Mucosa of descending colon (tissue), 3 donors: ENCODE measurements at regions not wholly inside any gene's neighbourhood (a gene's known extent, or its start where the extent isn't known, plus 50 kb on each side); places are given as distances from the start of the nearest gene placed in this dataset.

Experiments used
- ATAC-seq: fragments of 200-7000 bp; cut with Tn5 transposase; one replicate; pipeline ENCODE4 v1.9.1; 2020; ENCODE audit warnings: mild to moderate bottlenecking, moderate library complexity
- DNase-seq, 3 donors: peaks; one replicate each; pipeline ENCODE4 v3.0.0-alpha.2; 2020
- H3K36me3 ChIP-seq: fragments of 200-600 bp; one replicate; pipeline ENCODE4 v1.8.0; 2021; ENCODE audit warnings: low read depth, mild to moderate bottlenecking
- H3K4me1 ChIP-seq: fragments of 200-600 bp; one replicate; pipeline ENCODE4 v1.8.0; 2021; ENCODE audit warnings: low read depth, mild to moderate bottlenecking
- H3K4me3 ChIP-seq: fragments of 200-600 bp; one replicate; pipeline ENCODE4 v1.8.0; 2021; ENCODE audit warnings: mild to moderate bottlenecking
- H3K9me3 ChIP-seq: fragments of 200-600 bp; one replicate; pipeline ENCODE4 v1.8.0; 2021; ENCODE audit warnings: mild to moderate bottlenecking
- intact Hi-C, 2 donors: fragments of 100-400 bp; cut with DNase I in 1 of 2; cut with micrococcal nuclease in 1 of 2; formaldehyde crosslinking; loops; one replicate each; pipeline versions ENCODE4 v1.11.0 to v1.11.1; 2022; cut with DNase I, micrococcal nuclease
- TF ChIP-seq, protein P1 (sequence below): fragments of 200-600 bp; IDR thresholded peaks from one replicate; pipeline ENCODE4 v1.8.0; 2022; ENCODE audit warnings: antibody characterized with exemption, mild to moderate bottlenecking
- donor health status: DM: no; HTN: no; CAD: no; lungs with moderate emphysema.
- donor health status: DM: no; HTN: no; CAD: no.
- donor health status: DM: no; HTN: yes; CAD: no.

DNA sequence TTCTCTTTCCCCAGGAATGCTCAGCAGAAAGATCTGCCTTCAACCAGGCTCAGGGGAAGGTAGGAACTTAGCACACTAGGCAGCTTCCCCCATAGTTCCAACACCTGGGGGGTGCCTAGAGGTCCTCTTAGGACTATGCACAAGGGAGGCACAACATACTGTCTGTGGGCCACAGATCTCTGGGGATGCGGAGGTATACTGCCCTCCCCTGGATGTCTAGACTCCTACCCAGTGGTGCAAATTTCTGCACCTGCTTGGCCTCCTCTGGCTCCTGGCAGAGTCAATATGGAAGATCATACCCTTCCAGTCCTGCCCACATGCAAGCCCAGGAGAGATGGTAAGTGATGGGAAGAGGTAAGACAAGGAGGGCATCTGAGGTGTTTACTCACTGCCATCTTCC lies 247.5 kb upstream of the DAPK1 start:
- DNase-seq (no peak), ATAC-seq (no peak)
- intact Hi-C loops: no loop called here
- Histone ChIP-seq H3K4me3 (no peak overlapping the region), H3K36me3 (no peaks in the 10 kb centered on the region), H3K9me3 (no peaks in the 10 kb centered on the region), H3K4me1 (no peaks in the 10 kb centered on the region)
- TF ChIP-seq, protein P1, sequence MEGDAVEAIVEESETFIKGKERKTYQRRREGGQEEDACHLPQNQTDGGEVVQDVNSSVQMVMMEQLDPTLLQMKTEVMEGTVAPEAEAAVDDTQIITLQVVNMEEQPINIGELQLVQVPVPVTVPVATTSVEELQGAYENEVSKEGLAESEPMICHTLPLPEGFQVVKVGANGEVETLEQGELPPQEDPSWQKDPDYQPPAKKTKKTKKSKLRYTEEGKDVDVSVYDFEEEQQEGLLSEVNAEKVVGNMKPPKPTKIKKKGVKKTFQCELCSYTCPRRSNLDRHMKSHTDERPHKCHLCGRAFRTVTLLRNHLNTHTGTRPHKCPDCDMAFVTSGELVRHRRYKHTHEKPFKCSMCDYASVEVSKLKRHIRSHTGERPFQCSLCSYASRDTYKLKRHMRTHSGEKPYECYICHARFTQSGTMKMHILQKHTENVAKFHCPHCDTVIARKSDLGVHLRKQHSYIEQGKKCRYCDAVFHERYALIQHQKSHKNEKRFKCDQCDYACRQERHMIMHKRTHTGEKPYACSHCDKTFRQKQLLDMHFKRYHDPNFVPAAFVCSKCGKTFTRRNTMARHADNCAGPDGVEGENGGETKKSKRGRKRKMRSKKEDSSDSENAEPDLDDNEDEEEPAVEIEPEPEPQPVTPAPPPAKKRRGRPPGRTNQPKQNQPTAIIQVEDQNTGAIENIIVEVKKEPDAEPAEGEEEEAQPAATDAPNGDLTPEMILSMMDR: no peak

DNA sequence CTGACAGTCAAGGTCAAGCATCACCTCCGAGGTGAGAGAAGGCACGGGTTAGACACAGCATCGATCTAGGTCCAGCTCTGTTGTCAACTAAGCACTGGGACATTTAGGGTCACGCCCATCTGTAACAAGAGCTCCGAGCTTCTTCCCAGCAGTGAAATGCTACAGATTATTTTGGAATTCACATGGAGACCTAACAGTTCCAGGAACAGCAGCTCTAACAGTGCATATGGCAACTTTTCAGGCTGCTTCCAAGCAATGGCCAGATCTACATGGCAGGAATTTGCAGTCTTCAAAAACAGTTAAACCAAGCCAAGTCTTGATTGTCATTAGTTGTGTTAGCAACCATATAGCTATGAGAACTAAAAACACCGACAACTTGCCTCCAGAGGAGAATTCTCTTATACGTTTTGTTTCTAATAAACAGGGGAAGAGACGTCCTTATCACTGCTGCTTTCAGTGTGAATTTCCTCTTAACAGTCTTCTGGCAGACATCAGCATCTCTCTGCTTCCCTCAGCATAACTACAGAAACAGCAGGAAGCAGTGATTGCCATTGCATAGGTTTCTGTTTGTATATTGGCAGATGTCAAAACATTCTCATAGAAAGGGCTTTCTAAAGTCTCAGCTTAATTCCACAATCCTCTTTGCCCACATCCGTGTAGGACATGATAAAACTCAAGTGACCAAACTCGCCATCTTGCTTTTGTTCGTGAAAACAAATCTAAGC lies 242.1 kb upstream of the DAPK1 start:
- ATAC-seq (no peak), DNase-seq (no peak)
- H3K4me3 ChIP-seq: no peak overlapping the region
- TF ChIP-seq, protein P1: no peak
- no peaks in the 10 kb centered on the region for H3K9me3 ChIP-seq
- no peaks in the 10 kb centered on the region for H3K36me3 ChIP-seq
- intact Hi-C loops: no loop called here
- H3K4me1 ChIP-seq: no peaks in the 10 kb centered on the region

DNA sequence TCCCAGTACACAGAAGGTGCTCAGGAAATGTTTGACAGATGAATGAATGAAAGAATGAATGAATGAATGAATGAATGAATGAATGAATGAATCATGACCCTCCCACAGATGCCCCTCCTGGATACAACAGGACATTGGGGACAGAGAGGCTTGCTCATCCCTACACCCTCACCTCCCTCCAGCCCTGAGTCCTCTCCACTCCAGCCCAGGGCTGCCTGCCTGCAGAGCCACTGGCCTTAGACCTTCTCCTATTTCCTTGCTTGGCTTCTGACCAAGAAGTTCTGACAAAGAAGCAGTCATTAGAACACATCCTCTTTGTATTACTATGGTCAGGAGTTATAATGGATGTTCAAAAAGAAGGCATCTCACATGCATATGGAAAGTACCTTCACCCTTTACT lies 240.7 kb upstream of the DAPK1 start:
- TF ChIP-seq, protein P1: no peak
- Histone ChIP-seq H3K36me3 (no peaks in the 10 kb centered on the region), H3K4me3 (no peak overlapping the region), H3K4me1 (no peaks in the 10 kb centered on the region), H3K9me3 (no peaks in the 10 kb centered on the region)
- ATAC-seq (no peak), DNase-seq (no peak)
- intact Hi-C loops: no loop called here

DNA sequence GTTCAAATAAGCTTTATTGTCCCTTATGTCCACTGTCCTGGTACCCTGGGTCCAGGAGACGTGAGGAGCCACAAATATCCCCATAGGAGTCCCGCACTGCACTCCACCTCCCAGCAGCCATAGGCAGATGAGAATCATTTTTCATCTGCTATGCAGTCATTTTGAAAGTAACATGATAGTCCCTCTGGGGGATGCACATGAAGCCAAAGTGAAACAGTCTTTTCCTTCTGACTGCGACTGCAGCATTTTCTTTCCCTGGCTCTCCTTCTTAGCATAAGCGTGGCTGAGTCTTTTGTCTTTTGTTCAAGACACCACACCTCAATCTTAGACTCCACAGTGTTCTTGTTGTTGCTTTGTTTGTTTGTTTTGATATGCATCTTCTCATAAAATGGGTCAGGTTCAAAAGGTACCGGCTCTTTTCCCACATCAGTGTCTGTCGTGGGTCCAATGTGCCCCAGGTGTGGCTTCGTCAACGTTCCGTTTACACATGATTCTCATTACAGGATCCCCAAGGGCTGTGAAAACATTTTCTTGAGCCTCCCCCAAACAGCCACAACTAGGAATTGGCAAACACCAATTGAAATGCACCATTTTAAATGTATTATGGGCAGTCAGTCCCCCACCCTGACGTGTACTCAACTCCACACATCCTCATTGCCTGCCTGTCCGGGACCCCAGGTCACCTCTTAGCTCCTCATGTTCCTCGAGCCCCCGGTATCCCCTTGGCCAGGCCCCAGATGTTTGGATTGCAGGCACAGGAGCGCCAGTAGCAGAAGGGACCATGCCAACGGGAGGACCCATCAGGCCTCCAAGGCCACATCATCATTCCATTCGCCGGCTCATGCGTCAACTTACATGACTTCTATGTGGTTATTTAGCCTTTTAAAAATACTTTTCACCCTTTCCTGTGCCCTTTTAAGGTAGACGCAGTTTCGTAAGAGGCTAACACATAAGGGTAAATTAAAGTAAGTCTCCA lies 237.8 kb upstream of the DAPK1 start:
- no peaks in the 10 kb centered on the region for H3K4me1 ChIP-seq
- TF ChIP-seq, protein P1: no peak
- DNase-seq (no peak), ATAC-seq (no peak)
- H3K36me3 ChIP-seq: no peaks in the 10 kb centered on the region
- intact Hi-C loops: no loop called here
- H3K4me3 ChIP-seq: no peak overlapping the region
- no peaks in the 10 kb centered on the region for H3K9me3 ChIP-seq

DNA sequence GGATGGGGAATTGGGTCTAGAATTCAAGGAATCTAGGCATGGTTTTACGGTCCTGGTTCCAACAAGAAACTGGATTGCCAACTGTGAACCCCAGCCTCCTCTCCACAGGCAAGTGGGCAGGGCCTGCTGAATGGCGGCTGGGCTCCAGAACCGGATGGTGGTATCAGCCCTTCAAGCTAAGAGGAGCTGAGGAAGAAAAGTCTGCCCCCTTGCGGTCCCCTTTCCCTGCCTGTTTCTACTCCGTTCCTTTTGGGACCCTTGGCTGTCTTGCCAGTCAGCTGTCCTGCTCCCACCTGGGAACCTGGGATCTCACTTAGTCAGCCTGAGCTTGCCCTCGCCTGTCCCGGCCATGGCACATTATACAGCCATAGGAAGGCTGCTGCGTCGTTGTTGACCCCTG lies 234.4 kb upstream of the DAPK1 start:
- no peak for DNase-seq
- TF ChIP-seq, protein P1: no peak
- Histone ChIP-seq H3K4me1 (no peaks in the 10 kb centered on the region), H3K4me3 (no peak overlapping the region), H3K36me3 (no peaks in the 10 kb centered on the region), H3K9me3 (no peaks in the 10 kb centered on the region)
- intact Hi-C loops: no loop called here
- ATAC-seq: no peak
